HepG2 (cell line): ENCODE measurements at regions not wholly inside any gene's neighbourhood (a gene's known extent, or its start where the extent isn't known, plus 50 kb on each side); places are given as distances from the start of the nearest gene placed in this dataset.

Experiments
- ATAC-seq: fragments of 200-7000 bp; cut with Tn5 transposase; 3 replicates; pipeline ENCODE4 v1.9.1; 2020; ENCODE audit warnings: mild to moderate bottlenecking, moderate library complexity
- BruUV-seq: library from RNA; stranded (reverse); fragments of 400-500 nt; replicated peaks from 2 replicates; lab custom pipeline; 2021; lab: Mats Ljungman, UMichigan
- CTCF ChIA-PET: fragments of 300-600 bp; formaldehyde crosslinking; extraction: SDS; loops from one replicate; lab custom pipeline; 2021; ENCODE audit warnings: low total read pairs, inconsistent platforms, low intra/inter-chr PET ratio; lab: Yijun Ruan, JAX
- POLR2A ChIA-PET: fragments of 350-600 bp; sonication (Branson Sonifier 250); formaldehyde crosslinking; loops from one replicate; lab custom pipeline; 2020; ENCODE audit warnings: antibody characterized with exemption, inconsistent platforms; lab: Yijun Ruan, JAX
- DNase-seq: peaks from one replicate; pipeline ENCODE4 v3.0.0-alpha.2; 2015; ENCODE audit warnings: low spot score
- FAIRE-seq: peaks from 3 replicates; lab custom pipeline; 2011; peaks lifted over from hg19 to GRCh38; lab: Jason Lieb, UNC
- H2AFZ ChIP-seq: one replicate; pipeline ENCODE4 v1.6.1; 2011; ENCODE audit warnings: low read length, inconsistent platforms
- H3K27ac ChIP-seq: fragments of 300-600 bp; 3 replicates; pipeline ENCODE4 v1.8.0; 2011; ENCODE audit warnings: mixed run types, mild to moderate bottlenecking, mixed read lengths, low read length, inconsistent platforms; ENCODE audit not compliant: insufficient read depth; ENCODE audit errors: extremely low read length
- H3K27me3 ChIP-seq, 2 experiments: fragments of 200-600 bp in 1 of 2; 2 replicates in 1 of 2; 3 replicates in 1 of 2; pipeline versions ENCODE4 v1.6.0 to v1.8.0; 2011; ENCODE audit warnings: low read length in 2 of 2, mild to moderate bottlenecking in 2 of 2, moderate library complexity in 2 of 2, inconsistent platforms in 1 of 2; ENCODE audit not compliant: insufficient read depth in 2 of 2, control insufficient read depth in 1 of 2
- H3K36me3 ChIP-seq, 2 experiments: fragments of 200-600 bp in 1 of 2; replicated peaks in 1 of 2; 2 replicates in 1 of 2; 3 replicates in 1 of 2; pipeline versions ENCODE4 v1.5.1 to v1.8.0; 2011; ENCODE audit warnings: low read length in 2 of 2, inconsistent platforms in 1 of 2; ENCODE audit not compliant: insufficient read depth in 2 of 2, control insufficient read depth in 1 of 2
- H3K4me1 ChIP-seq: 2 replicates; pipeline ENCODE4 v1.5.1; 2012; ENCODE audit warnings: low read length, inconsistent platforms; ENCODE audit not compliant: insufficient read depth
- H3K4me2 ChIP-seq: 2 replicates; pipeline ENCODE4 v1.6.0; 2011; ENCODE audit warnings: low read depth, low read length, inconsistent platforms
- H3K4me3 ChIP-seq, 3 experiments: fragments of 200-600 bp in 1 of 3; sonication (generic), shearing (Covaris generic) in 1 of 3; replicated peaks in 1 of 3; 2 replicates each; pipeline ENCODE4 v1.5.1; 2011 to 2016; ENCODE audit warnings: low read length in 3 of 3, inconsistent platforms in 2 of 3, low read depth in 2 of 3, mild to moderate bottlenecking in 2 of 3, control low read depth in 1 of 3, mixed read lengths in 1 of 3; ENCODE audit not compliant: insufficient read depth in 1 of 3
- H3K79me2 ChIP-seq: one replicate; pipeline ENCODE4 v1.6.1; 2011; ENCODE audit warnings: low read length, inconsistent platforms; ENCODE audit not compliant: insufficient read depth
- H3K9ac ChIP-seq: 2 replicates; pipeline ENCODE4 v1.6.0; 2011; ENCODE audit warnings: mild to moderate bottlenecking, low read depth, low read length, inconsistent platforms; ENCODE audit not compliant: insufficient read depth
- H3K9me3 ChIP-seq: 2 replicates; pipeline ENCODE4 v1.5.1; 2012; ENCODE audit warnings: mild to moderate bottlenecking, low read length
- H4K20me1 ChIP-seq: 2 replicates; pipeline ENCODE4 v1.6.0; 2011; ENCODE audit warnings: inconsistent platforms, mild to moderate bottlenecking, low read length, moderate library complexity; ENCODE audit not compliant: insufficient read depth
- MEIS2 ChIP-seq: sonication (generic); formaldehyde crosslinking; IDR thresholded peaks from 2 replicates; pipeline ENCODE4 v1.9.0; 2021; ENCODE audit warnings: mild to moderate bottlenecking, missing genetic modification reagents
- MTF1 ChIP-seq: sonication (generic); formaldehyde crosslinking; IDR thresholded peaks from 2 replicates; pipeline ENCODE4 v1.5.0; 2020; ENCODE audit warnings: missing genetic modification reagents
- PAX8 ChIP-seq: sonication (generic); formaldehyde crosslinking; IDR thresholded peaks from 2 replicates; pipeline ENCODE4 v1.8.0; 2022; ENCODE audit warnings: mild to moderate bottlenecking, missing genetic modification reagents, borderline replicate concordance
- POLR2A ChIP-seq, 2 experiments: IDR thresholded peaks; 2 replicates each; pipeline ENCODE4 v1.6.1; 2011; ENCODE audit warnings: low read depth in 2 of 2, low read length in 2 of 2, mild to moderate bottlenecking in 1 of 2, moderate library complexity in 1 of 2; ENCODE audit not compliant: insufficient read depth in 1 of 2
- SCMH1 ChIP-seq: sonication (generic); formaldehyde crosslinking; IDR thresholded peaks from 2 replicates; pipeline ENCODE4 v1.9.0; 2021; ENCODE audit warnings: missing genetic modification reagents, mild to moderate bottlenecking, borderline replicate concordance
- ZBTB3 ChIP-seq: sonication (generic); formaldehyde crosslinking; IDR thresholded peaks from 2 replicates; pipeline ENCODE4 v1.4.0; 2020; ENCODE audit warnings: low read depth, mild to moderate bottlenecking, moderate library complexity, missing genetic modification reagents, borderline replicate concordance
- ZFP36 ChIP-seq: fragments of 150-350 bp; IDR thresholded peaks from 2 replicates; pipeline ENCODE4 v1.6.1; 2018; ENCODE audit warnings: borderline replicate concordance, low read length, low read depth; ENCODE audit not compliant: partially characterized antibody
- ZIK1 ChIP-seq: sonication (generic); formaldehyde crosslinking; IDR thresholded peaks from 2 replicates; pipeline ENCODE4 v1.5.0; 2020; ENCODE audit warnings: mild to moderate bottlenecking, low read depth, missing genetic modification reagents, borderline replicate concordance
- ZKSCAN1 ChIP-seq: fragments of 150-350 bp; IDR thresholded peaks from 2 replicates; pipeline ENCODE4 v1.6.1; 2014; ENCODE audit warnings: low read length
- ZNF589 ChIP-seq: sonication (generic); formaldehyde crosslinking; conservative IDR thresholded peaks from 2 replicates; pipeline ENCODE4 v1.8.0; 2022; ENCODE audit warnings: mild to moderate bottlenecking, moderate library complexity, missing genetic modification reagents
- ZNF615 ChIP-seq: sonication (generic); formaldehyde crosslinking; IDR thresholded peaks from 2 replicates; pipeline ENCODE4 v1.5.0; 2020; ENCODE audit warnings: mild to moderate bottlenecking, missing genetic modification reagents, borderline replicate concordance
- ZNF776 ChIP-seq: sonication (generic); formaldehyde crosslinking; IDR thresholded peaks from 2 replicates; pipeline ENCODE4 v1.4.0; 2020; ENCODE audit warnings: mild to moderate bottlenecking, missing genetic modification reagents
- WGBS: methylation state at CpG from one replicate; pipeline ENCODE4 v1.1.6; 2017; ENCODE audit warnings: low lambda C conversion rate; 5-methylcytosine and 5-hydroxymethylcytosine counted together
- in situ Hi-C: cut with HindIII; loops from 2 replicates; pipeline ENCODE4 v1.10.0; 2017; ENCODE audit warnings: low pct_unique_long_range_greater_than_20kb; ENCODE audit not compliant: extremely low pct_ligation_motif_present
- intact Hi-C: fragments of 100-400 bp; cut with micrococcal nuclease; formaldehyde crosslinking; loops from one replicate; pipeline ENCODE4 v1.10.0; 2022; ENCODE audit not compliant: unreplicated experiment
- TF ChIP-seq, protein P1 (sequence below): IDR thresholded peaks from 2 replicates; pipeline ENCODE4 v1.6.1; 2012; ENCODE audit warnings: inconsistent platforms
- TF ChIP-seq, protein P2 (sequence below): sonication (generic); formaldehyde crosslinking; IDR thresholded peaks from 2 replicates; pipeline ENCODE4 v1.5.1; 2020; ENCODE audit warnings: missing genetic modification reagents, mild to moderate bottlenecking, borderline replicate concordance
- TF ChIP-seq, protein P3 (sequence below): sonication (generic); formaldehyde crosslinking; IDR thresholded peaks from 2 replicates; pipeline ENCODE4 v1.5.0; 2020; ENCODE audit warnings: missing genetic modification reagents

DNA sequence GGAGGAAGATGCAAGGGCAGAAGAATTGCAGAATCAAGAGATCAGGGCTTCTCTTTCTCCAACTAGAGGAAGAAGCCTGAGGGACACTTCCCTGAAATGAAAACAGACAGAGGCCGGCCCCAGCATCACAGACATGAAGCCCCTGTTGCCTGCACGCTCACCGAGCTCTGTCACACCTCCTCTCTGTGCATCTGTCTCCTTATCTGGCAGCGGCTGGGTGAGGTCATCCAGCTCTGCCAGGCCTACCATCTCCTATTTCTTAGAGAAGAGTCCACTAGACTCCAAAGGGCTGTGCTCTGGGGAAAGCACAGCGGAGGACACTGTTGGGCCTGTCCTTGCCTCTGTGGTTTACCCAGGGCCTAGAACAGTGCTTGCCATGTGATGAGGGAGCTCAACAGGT lies 71.9 kb upstream of the MLN start (continued):
- no peak for TF ChIP-seq ZIK1 (CRISPR knock-in tag)
- TF ChIP-seq, protein P1, sequence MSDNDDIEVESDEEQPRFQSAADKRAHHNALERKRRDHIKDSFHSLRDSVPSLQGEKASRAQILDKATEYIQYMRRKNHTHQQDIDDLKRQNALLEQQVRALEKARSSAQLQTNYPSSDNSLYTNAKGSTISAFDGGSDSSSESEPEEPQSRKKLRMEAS: no peak
- TF ChIP-seq ZFP36: no peak
- TF ChIP-seq, protein P2, sequence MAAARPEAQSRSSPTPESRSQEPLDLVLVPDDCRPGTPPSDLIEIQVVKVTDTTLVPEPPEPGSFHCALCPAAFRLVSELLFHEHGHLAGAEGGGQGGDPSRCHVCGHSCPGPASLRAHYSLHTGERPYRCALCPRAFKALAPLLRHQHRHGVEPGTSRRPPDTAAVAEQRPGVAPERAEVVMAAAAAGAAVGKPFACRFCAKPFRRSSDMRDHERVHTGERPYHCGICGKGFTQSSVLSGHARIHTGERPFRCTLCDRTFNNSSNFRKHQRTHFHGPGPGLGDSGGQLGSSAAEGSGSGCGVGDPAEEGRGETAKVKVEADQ (CRISPR knock-in tag): no peak
- no peak for TF ChIP-seq MEIS2 (CRISPR knock-in tag)
- TF ChIP-seq, all 625 proteins: peak for 0

DNA sequence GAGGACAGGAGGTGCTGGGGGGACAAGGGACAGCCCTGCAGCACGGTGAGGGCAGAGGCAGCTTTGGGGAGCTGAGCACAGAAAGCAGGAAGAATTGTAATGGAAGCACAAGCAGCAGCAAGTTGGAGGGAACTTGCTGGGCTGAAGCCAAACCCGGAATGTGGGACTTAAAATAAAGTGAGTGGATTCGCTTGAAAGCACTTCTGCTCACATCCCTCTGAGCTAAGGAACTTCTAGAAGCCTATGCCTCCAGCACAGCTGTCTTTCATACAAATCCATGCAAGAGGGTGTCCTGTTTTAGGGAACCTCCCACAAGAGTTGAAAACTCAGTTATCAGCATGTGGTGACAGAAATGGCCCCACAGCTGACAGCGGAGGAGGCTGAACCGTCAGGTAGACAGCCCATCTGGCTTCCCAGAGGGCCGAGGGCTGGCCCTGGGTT lies 71.4 kb upstream of the MLN start:
- intact Hi-C loops: no loop called here
- in situ Hi-C loops: no loop called here
- Histone ChIP-seq H2AFZ (no peak overlapping the region), H3K9me3 (no peaks in the 10 kb centered on the region), H3K27ac (no peak overlapping the region), H4K20me1 (no peaks in the 10 kb centered on the region), H3K4me3 (no peak overlapping the region), H3K36me3 (no peaks in the 10 kb centered on the region), H3K79me2 (no peaks in the 10 kb centered on the region), H3K4me2 (no peak overlapping the region), H3K9ac (no peak overlapping the region), H3K27me3 (peaks cover 6 to 71% of the 10 kb centered on the region in 2 experiments; a peak in 4 of 5 replicates), H3K4me1 (no peaks in the 10 kb centered on the region)
- ChIA-PET POLR2A (no interaction called here), CTCF (no interaction called here)
- 28% methylated on average over 6 of the region's 6 CpGs for WGBS
- TF ChIP-seq ZNF615 (CRISPR knock-in tag): no peak
- no peak for TF ChIP-seq ZNF776 (CRISPR knock-in tag)
- TF ChIP-seq PAX8: no peak
- TF ChIP-seq SCMH1 (CRISPR knock-in tag): no peak
- no peak for TF ChIP-seq ZNF589 (CRISPR knock-in tag)
- TF ChIP-seq MTF1 (CRISPR knock-in tag): no peak
- TF ChIP-seq ZBTB3 (CRISPR knock-in tag): no peak
- TF ChIP-seq, protein P3, sequence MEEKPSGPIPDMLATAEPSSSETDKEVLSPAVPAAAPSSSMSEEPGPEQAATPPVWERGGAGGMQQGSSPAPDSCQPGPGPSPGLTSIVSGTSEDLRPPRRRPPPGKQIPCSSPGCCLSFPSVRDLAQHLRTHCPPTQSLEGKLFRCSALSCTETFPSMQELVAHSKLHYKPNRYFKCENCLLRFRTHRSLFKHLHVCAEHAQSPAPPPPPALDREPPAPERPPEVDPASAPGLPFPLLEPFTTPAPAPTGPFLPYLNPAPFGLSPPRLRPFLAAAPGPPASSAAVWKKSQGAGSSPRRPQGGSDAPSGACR: no peak
- TF ChIP-seq ZKSCAN1: no peak
- TF ChIP-seq POLR2A (IDR thresholded peaks at IDR 0.05; ENCODE audit: insufficient read depth in 1 of 2, low read depth in 2 of 2, low read length in 2 of 2): no peak
- ATAC-seq: no peak
- no TSS peak for BruUV-seq
- FAIRE-seq: no peak
- no peak for DNase-seq
